GM12872 (cell line): ENCODE measurements at regions not wholly inside any gene's neighbourhood (a gene's known extent, or its start where the extent isn't known, plus 50 kb on each side); places are given as distances from the start of the nearest gene placed in this dataset.

Experiments
- TF ChIP-seq, protein P1 (sequence below): IDR thresholded peaks from 3 replicates; pipeline ENCODE4 v1.5.1; 2011; ENCODE audit warnings: low read depth, mild to moderate bottlenecking, low read length, moderate library complexity; ENCODE audit not compliant: insufficient read depth

DNA sequence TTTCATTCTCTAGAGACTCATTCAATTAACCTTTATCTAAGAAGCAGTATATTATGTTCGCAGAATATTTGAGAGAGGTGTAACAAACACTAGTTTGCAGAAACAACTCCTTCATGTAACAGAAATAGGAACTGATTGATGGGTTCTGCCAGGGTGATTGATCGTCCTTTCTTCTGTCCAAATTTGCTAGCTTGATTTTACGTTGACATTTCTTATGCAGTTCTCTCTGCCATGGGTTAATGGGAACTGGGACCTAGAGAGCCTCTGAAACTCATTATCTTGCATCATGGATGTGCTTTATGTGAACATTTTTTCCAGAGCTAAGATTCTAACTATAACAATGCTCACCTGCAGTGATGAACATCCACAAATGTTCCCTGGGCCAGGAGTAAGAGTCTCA, 107.0 kb downstream of the SLC24A2 start:
- TF ChIP-seq, protein P1, sequence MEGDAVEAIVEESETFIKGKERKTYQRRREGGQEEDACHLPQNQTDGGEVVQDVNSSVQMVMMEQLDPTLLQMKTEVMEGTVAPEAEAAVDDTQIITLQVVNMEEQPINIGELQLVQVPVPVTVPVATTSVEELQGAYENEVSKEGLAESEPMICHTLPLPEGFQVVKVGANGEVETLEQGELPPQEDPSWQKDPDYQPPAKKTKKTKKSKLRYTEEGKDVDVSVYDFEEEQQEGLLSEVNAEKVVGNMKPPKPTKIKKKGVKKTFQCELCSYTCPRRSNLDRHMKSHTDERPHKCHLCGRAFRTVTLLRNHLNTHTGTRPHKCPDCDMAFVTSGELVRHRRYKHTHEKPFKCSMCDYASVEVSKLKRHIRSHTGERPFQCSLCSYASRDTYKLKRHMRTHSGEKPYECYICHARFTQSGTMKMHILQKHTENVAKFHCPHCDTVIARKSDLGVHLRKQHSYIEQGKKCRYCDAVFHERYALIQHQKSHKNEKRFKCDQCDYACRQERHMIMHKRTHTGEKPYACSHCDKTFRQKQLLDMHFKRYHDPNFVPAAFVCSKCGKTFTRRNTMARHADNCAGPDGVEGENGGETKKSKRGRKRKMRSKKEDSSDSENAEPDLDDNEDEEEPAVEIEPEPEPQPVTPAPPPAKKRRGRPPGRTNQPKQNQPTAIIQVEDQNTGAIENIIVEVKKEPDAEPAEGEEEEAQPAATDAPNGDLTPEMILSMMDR, result no peak

DNA sequence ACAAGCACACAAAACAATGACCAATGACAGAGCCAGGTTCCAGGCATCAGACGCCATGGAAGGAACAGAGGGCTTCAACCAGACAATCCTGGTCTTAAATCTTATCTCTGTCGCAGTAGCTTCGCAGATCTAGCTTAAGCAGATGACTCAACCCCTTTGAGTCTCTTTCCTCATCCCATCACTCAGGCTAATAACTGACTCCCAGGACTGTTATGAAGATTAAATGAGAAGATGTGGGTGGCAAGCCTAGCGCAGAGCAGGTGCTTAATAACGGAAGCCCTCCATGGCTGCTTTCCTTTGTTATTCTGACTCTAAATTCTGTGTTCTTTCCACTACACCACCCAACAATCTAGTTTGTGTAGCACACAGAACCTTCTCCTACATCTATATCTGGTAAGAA, 110.9 kb downstream of the SLC24A2 start:
- TF ChIP-seq, protein P1, result no peak

DNA sequence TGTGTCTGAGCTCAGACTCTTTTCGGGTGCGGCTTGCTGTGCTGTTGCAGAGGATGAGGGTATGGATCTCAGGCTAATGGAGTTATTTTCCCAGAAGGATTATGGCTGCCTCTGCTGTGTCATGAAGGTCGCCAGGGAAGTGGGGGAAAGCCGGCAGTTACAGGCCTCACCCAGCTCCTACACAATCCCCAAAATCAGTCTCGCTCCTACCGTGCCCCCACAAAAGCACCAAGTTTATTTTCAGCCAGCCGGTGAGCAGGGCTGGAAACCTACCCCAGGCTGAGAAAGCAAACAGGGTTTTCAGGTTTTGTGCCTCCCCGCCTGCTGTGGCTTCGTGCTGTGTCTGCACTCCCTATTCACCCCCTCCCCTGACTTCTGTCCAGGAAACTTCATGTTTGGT, 113.3 kb downstream of the SLC24A2 start:
- TF ChIP-seq, protein P1, result no peak

DNA sequence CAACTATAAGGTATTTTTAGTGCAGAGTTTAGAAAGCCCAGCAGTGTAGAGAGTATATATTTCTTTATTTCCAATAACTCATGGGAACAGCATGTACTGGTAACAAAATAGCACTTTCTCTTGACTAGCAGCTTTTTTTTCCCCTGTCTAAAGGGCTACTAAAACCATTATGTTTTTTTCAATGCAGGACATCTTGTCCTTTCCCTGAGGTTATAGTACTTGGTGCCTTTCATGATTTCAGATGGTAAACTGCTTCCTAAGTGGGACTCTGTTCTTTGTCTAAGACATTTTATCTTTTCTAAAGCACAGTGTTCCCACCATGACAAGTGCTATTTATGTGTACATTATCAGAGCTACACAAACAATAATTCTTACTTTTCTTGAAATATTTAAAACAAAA, 122.3 kb downstream of the SLC24A2 start:
- TF ChIP-seq, protein P1, result no peak

DNA sequence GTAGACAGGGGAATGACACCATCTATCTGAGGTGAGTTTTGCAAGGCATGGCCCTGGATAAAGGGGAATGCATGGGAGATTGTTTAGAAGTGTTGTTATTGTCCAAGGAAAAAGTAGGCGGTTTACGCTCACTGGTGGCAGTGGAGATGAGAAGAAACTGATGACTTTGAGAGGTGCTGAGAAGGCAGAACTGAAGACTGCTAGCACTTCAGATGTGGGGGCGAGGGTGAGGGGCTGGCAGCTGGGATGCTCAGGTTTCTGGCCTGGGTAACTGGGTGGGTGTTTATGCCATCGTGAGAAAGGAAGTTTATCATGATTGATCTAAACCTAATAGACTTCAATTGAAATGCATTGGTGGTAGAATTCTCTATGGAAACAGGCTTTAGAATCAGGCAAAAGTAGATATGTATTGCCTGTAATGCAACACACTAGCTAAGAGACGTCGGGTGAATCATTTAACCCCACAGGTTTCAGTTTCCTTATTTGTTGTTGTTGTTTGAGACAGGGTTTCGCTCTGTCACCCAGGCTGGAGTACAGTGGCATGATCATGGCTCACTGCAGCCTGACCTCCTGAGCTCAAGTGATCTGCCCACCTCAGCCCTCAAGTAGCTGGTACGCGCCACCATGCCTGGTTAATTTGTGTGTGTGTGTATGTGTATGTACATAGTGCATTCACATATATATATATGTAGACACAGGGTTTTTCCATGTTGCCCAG, 123.5 kb downstream of the SLC24A2 start:
- TF ChIP-seq, protein P1, result no peak

DNA sequence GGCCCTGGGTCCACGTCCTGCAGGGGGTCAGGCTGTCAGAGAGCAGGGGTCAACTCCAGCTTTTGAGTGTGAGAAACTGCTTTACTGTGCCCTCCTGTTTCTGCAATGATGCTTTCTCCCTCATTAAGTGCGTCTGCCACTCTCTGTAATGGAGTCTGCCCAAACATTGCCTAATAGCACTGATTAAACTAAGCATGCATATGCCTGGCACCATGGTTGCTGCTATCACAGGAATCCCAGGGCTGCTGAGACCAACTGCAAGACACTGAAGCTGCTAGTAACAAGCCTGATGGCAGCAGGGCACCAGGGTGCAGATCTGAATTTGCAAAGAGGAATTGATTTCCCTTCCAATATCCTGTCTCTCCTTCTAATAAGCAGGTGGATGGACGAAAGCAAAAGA, 125.3 kb downstream of the SLC24A2 start:
- TF ChIP-seq, protein P1, result no peak

DNA sequence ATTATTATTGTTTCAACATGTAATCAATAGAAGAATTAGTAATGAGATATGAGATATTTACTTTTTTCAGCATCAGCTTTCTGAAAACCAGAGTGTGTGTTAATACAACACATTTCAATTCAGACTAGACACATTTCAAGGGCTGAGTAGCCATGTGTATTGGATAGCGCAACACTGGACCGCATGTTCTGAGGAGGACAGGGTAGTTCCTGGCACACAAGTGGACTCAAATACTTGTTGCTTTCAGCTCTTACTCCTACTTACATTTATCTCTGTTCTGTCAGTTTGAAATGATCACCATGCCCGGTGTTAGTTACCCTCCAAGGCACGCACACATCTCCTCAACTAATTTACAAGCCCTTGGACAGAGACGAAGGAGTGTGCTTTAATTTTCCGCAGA, 126.6 kb downstream of the SLC24A2 start:
- TF ChIP-seq, protein P1, result no peak
